ENCODE measurements at regions not wholly inside any gene's neighbourhood (a gene's known extent, or its start where the extent isn't known, plus 50 kb on each side); places are given as distances from the start of the nearest gene placed in this dataset.

- DNase-seq, result no peak
- H3K4me1 ChIP-seq (ENCODE audit: control insufficient read depth, insufficient read depth, low read length), result no peaks in the 10 kb centered on the region
- H3K27me3 ChIP-seq (ENCODE audit: control insufficient read depth, insufficient read depth, low read length, poor library complexity, severe bottlenecking), result no peaks in the 10 kb centered on the region
- Mint-ChIP-seq H3K9me3 (no peaks in the 10 kb centered on the region), H3K4me3 (no peak overlapping the region), H3K4me1 (no peaks in the 10 kb centered on the region), H3K36me3 (ENCODE audit: low read depth) (no peaks in the 10 kb centered on the region), H3K27ac (no peak overlapping the region), H3K27me3 (ENCODE audit: insufficient read depth) (peaks cover 2% of the 10 kb centered on the region)
- H3K4me3 ChIP-seq (ENCODE audit: low read length), result no peak overlapping the region
- H3K36me3 ChIP-seq (ENCODE audit: control insufficient read depth, insufficient read depth, low read length), result no peaks in the 10 kb centered on the region
- H3K9ac ChIP-seq (ENCODE audit: extremely low read depth, low read length, poor library complexity, severe bottlenecking), result no peak overlapping the region
- no peaks in the 10 kb centered on the region for H3K9me3 ChIP-seq (ENCODE audit: control insufficient read depth, low read length)
- no peak overlapping the region for H3K27ac ChIP-seq (ENCODE audit: low read depth, low read length)
- 87 to 88% methylated on average over 1 to 3 of the region's 3 CpGs for WGBS, 2 experiments (ENCODE audit: insufficient coverage in 1 of 2, insufficient read length in 1 of 2)
- no peak for TF ChIP-seq CTCF (conservative IDR thresholded peaks at IDR 0.05)
Measured at GRCh38 chr6:1479601-1480221, 90.3 kb downstream of the FOXF2 start.

DNA sequence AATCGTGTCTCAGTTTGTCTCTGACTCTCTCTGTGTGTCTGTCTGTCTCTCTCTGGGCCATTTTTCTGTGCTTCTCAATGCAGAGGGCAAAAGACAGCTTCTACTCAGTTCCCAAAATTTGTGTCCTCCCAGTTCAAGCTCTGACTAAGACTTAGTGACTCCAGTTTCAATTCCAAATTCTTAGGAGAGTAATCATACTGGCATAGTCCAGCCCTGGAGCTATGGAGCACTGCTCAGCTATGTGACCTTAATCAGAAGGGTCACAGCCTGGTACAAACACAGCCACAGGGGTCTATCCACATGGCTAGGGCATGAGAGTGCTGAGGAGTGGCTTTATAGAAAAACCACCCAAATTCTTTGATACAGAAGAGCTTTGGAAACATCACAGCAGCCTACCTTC is 91.9 kb downstream of the FOXF2 start:
- WGBS, 2 experiments (ENCODE audit: insufficient coverage in 1 of 2, insufficient read length in 1 of 2), result 56 to 85% methylated on average over 1 of the region's 1 CpG
- peak; percentile 19 for DNase-seq
- Histone ChIP-seq H3K36me3 (ENCODE audit: control insufficient read depth, insufficient read depth, low read length) (no peaks in the 10 kb centered on the region), H3K9ac (ENCODE audit: extremely low read depth, low read length, poor library complexity, severe bottlenecking) (no peak overlapping the region), H3K4me3 (ENCODE audit: low read length) (no peak overlapping the region), H3K27me3 (ENCODE audit: control insufficient read depth, insufficient read depth, low read length, poor library complexity, severe bottlenecking) (no peaks in the 10 kb centered on the region), H3K4me1 (ENCODE audit: control insufficient read depth, insufficient read depth, low read length) (no peaks in the 10 kb centered on the region), H3K9me3 (ENCODE audit: control insufficient read depth, low read length) (no peaks in the 10 kb centered on the region), H3K27ac (ENCODE audit: low read depth, low read length) (peak overlapping the region; percentile 3)
- Mint-ChIP-seq H3K9me3 (no peaks in the 10 kb centered on the region), H3K36me3 (ENCODE audit: low read depth) (no peaks in the 10 kb centered on the region), H3K27me3 (ENCODE audit: insufficient read depth) (no peaks in the 10 kb centered on the region), H3K4me3 (no peak overlapping the region), H3K4me1 (no peaks in the 10 kb centered on the region), H3K27ac (no peak overlapping the region)
- TF ChIP-seq CTCF (conservative IDR thresholded peaks at IDR 0.05), result no peak

GRCh38 chr6:1482381-1483166 is 93.2 kb downstream of the FOXF2 start:
- Mint-ChIP-seq H3K4me3 (no peak overlapping the region), H3K36me3 (ENCODE audit: low read depth) (no peaks in the 10 kb centered on the region), H3K9me3 (no peaks in the 10 kb centered on the region), H3K27ac (no peak overlapping the region), H3K27me3 (ENCODE audit: insufficient read depth) (no peaks in the 10 kb centered on the region), H3K4me1 (no peaks in the 10 kb centered on the region)
- no peak for TF ChIP-seq CTCF (conservative IDR thresholded peaks at IDR 0.05)
- no peak overlapping the region for H3K9ac ChIP-seq (ENCODE audit: extremely low read depth, low read length, poor library complexity, severe bottlenecking)
- no peak overlapping the region for H3K4me3 ChIP-seq (ENCODE audit: low read length)
- H3K9me3 ChIP-seq (ENCODE audit: control insufficient read depth, low read length), result no peaks in the 10 kb centered on the region
- no peaks in the 10 kb centered on the region for H3K27me3 ChIP-seq (ENCODE audit: control insufficient read depth, insufficient read depth, low read length, poor library complexity, severe bottlenecking)
- no peak overlapping the region for H3K27ac ChIP-seq (ENCODE audit: low read depth, low read length)
- H3K4me1 ChIP-seq (ENCODE audit: control insufficient read depth, insufficient read depth, low read length), result no peaks in the 10 kb centered on the region
- no peak for DNase-seq
- 85 to 89% methylated on average over 9 of the region's 9 CpGs for WGBS, 2 experiments (ENCODE audit: insufficient coverage in 1 of 2, insufficient read length in 1 of 2)
- H3K36me3 ChIP-seq (ENCODE audit: control insufficient read depth, insufficient read depth, low read length), result no peaks in the 10 kb centered on the region
